Adrenal gland (tissue), 9 donors: ENCODE measurements at regions not wholly inside any gene's neighbourhood (a gene's known extent, or its start where the extent isn't known, plus 50 kb on each side); places are given as distances from the start of the nearest gene placed in this dataset.

Experiments
- DNase-seq, 7 donors: peaks; one replicate each; pipeline ENCODE4 v3.0.0-alpha.2; 2019 to 2020
- H3K27ac ChIP-seq, 5 donors: fragments of 200-600 bp; sonication (generic) in 4 of 5; 1 replicate in 3 of 5; 2 replicates in 2 of 5; pipeline versions ENCODE4 v1.5.1 to v1.8.0; 2016 to 2020; ENCODE audit warnings: mild to moderate bottlenecking in 1 of 5
- H3K27me3 ChIP-seq: fragments of 200-600 bp; 2 replicates; pipeline ENCODE4 v1.8.0; 2021
- H3K36me3 ChIP-seq, 2 donors: fragments of 200-600 bp; replicated peaks in 1 of 2; 1 replicate in 1 of 2; 2 replicates in 1 of 2; pipeline versions ENCODE4 v1.5.1 to v1.8.0; 2018 to 2022
- H3K4me1 ChIP-seq, 2 donors: fragments of 200-600 bp; replicated peaks in 1 of 2; 1 replicate in 1 of 2; 2 replicates in 1 of 2; pipeline versions ENCODE4 v1.5.1 to v1.8.0; 2018 to 2021
- H3K4me3 ChIP-seq, 4 donors: fragments of 200-600 bp; sonication (generic) in 3 of 4; one replicate each; pipeline ENCODE4 v1.5.1; 2016 to 2018
- H3K9me3 ChIP-seq, 3 donors: fragments of 200-600 bp; sonication (generic) in 1 of 3; replicated peaks in 1 of 3; 1 replicate in 2 of 3; 2 replicates in 1 of 3; pipeline versions ENCODE4 v1.5.1 to v1.8.0; 2016 to 2021
- CTCF ChIP-seq, 6 experiments: fragments of 450-650 bp in 4 of 6; fragments of 200-600 bp in 2 of 6; sonication (generic) in 1 of 6; IDR thresholded peaks; 1 replicate in 5 of 6; 2 replicates in 1 of 6; pipeline versions ENCODE4 v1.5.1 to v1.8.0; 2016 to 2021; ENCODE audit warnings: antibody characterized with exemption in 6 of 6, mild to moderate bottlenecking in 2 of 6, moderate library complexity in 1 of 6
- POLR2A ChIP-seq, 2 donors: fragments of 450-650 bp; IDR thresholded peaks; one replicate each; pipeline ENCODE4 v1.6.1; 2017; ENCODE audit warnings: antibody characterized with exemption in 2 of 2, mild to moderate bottlenecking in 2 of 2, moderate library complexity in 1 of 2
- WGBS, 4 donors: extraction: QIAGEN DNeasy Blood & Tissue Kit in 2 of 4; methylation state at CpG; one replicate each; pipeline versions ENCODE4 v1.1.5 to v1.1.7; 2013 to 2017; 5-methylcytosine and 5-hydroxymethylcytosine counted together
- intact Hi-C, 2 donors: fragments of 100-400 bp; cut with DNase I; formaldehyde crosslinking; loops; one replicate each; pipeline versions ENCODE4 v1.14.1 to v1.15.0; 2022 to 2023
- donor health status: healthy with polysubstance abuse.
- donor health status: Bipolar disorder and iron deficiency.
- donor health status: DM: yes; HTN: yes; CAD: no.
- donor health status: DM: no; HTN: no; CAD: no.
- donor health status: DM: no; HTN: no; CAD: no.

- DNase-seq = no peak
- no peak for TF ChIP-seq POLR2A (IDR thresholded peaks at IDR 0.05)
- TF ChIP-seq CTCF (IDR thresholded peaks at IDR 0.05) = no peak
- 67 to 77% (median 72%) methylated on average over 4 of the region's 4 CpGs for WGBS, 4 donors
- H3K27me3 ChIP-seq = no peaks in the 10 kb centered on the region
- H3K9me3 ChIP-seq = peaks cover 0 to 2% (median 0%) of the 10 kb centered on the region in 3 donors
- no peaks in the 10 kb centered on the region for H3K36me3 ChIP-seq
- H3K27ac ChIP-seq = no peak overlapping the region
- intact Hi-C loops = no loop called here
- H3K4me3 ChIP-seq = no peak overlapping the region
- H3K4me1 ChIP-seq = no peaks in the 10 kb centered on the region
Measured at GRCh38 chr20:52500157-52500556, 308.6 kb upstream of the ZFP64 start.

GRCh38 chr20:52497731-52498130 is 306.2 kb upstream of the ZFP64 start:
- Histone ChIP-seq H3K9me3 (no peaks in the 10 kb centered on the region), H3K4me3 (no peak overlapping the region), H3K27ac (no peak overlapping the region), H3K36me3 (no peaks in the 10 kb centered on the region), H3K4me1 (peaks cover 0 to 17% of the 10 kb centered on the region in 2 donors), H3K27me3 (no peaks in the 10 kb centered on the region)
- TF ChIP-seq POLR2A (IDR thresholded peaks at IDR 0.05) (no peak), CTCF (IDR thresholded peaks at IDR 0.05) (no peak)
- no peak for DNase-seq
- intact Hi-C loops = no loop called here
- 90 to 98% (median 93%) methylated on average over 3 of the region's 3 CpGs for WGBS, 4 donors

GRCh38 chr20:52496191-52496590 is 304.6 kb upstream of the ZFP64 start:
- 88 to 94% (median 90%) methylated on average over 3 of the region's 3 CpGs for WGBS, 4 donors
- Histone ChIP-seq H3K36me3 (no peaks in the 10 kb centered on the region), H3K27ac (no peak overlapping the region), H3K9me3 (no peaks in the 10 kb centered on the region), H3K4me1 (peaks cover 0 to 17% of the 10 kb centered on the region in 2 donors), H3K27me3 (no peaks in the 10 kb centered on the region), H3K4me3 (no peak overlapping the region)
- intact Hi-C loops = no loop called here
- TF ChIP-seq CTCF (IDR thresholded peaks at IDR 0.05) (no peak), POLR2A (IDR thresholded peaks at IDR 0.05) (no peak)
- no peak for DNase-seq

GRCh38 chr20:52494244-52494643 is 302.7 kb upstream of the ZFP64 start:
- H3K27ac ChIP-seq = no peak overlapping the region
- H3K4me1 ChIP-seq = peaks cover 0 to 17% of the 10 kb centered on the region in 2 donors
- H3K4me3 ChIP-seq = no peak overlapping the region
- H3K36me3 ChIP-seq = no peaks in the 10 kb centered on the region
- intact Hi-C loops = no loop called here
- DNase-seq = peak; percentile 39 to 75 (median 70)
- no peaks in the 10 kb centered on the region for H3K27me3 ChIP-seq
- TF ChIP-seq POLR2A (IDR thresholded peaks at IDR 0.05) (no peak), CTCF (IDR thresholded peaks at IDR 0.05) (no peak)
- H3K9me3 ChIP-seq = no peaks in the 10 kb centered on the region
- 23 to 33% (median 28%) methylated on average over 13 of the region's 13 CpGs for WGBS, 4 donors
